ENCODE measurements at regions not wholly inside any gene's neighbourhood (a gene's known extent, or its start where the extent isn't known, plus 50 kb on each side); places are given as distances from the start of the nearest gene placed in this dataset.
"Not testable (repeated sequence)": the region's sequence is repeated elsewhere in the genome, so short reads cannot be mapped to it uniquely, and the experiment has no call there.

DNA sequence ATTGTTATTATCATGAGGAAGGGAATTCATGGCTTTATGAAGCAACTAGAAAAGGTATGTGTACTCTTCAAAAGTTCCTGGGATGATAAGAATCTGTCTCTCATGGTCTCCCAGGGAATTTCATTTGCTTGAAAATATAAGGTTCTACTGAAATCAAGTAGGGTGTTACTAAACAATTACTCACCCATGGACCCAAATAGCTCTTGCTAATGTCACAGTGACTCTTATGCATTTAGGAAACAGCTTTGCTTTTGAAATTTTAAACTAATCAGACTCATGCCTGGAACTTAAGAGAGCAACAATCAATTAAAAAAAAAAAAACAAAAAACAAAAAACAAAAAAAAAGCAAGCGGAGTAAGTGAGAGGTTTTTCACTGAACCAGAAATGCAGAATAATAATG, 1546.3 kb upstream of the TENM4 start:
- no peak for DNase-seq

GRCh38 chr11:80986421-80987074, 1545.7 kb upstream of the TENM4 start:
- no peak for DNase-seq

- no peak for DNase-seq
Observed at GRCh38 chr11:80980227-80980626, 1539.4 kb upstream of the TENM4 start.

DNA sequence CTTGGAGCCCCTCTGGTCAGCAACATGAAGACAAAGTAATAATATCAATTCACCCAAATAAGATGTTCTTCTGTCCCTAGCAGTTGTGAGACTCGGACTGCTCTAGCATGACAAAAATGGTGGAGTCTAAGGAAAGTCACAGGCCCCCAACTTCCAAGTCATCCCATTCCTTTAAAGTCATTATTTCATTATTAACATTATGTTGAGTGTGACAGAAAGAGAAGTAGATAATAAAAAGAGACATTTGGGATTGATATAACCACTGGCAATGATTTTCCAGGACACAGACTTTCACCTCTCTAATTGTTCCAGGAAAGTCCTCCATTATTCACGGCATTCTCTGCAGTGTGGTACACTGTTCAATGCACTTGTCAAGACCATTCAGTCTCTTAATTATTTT, 1533.0 kb upstream of the TENM4 start:
- DNase-seq: no peak

DNA sequence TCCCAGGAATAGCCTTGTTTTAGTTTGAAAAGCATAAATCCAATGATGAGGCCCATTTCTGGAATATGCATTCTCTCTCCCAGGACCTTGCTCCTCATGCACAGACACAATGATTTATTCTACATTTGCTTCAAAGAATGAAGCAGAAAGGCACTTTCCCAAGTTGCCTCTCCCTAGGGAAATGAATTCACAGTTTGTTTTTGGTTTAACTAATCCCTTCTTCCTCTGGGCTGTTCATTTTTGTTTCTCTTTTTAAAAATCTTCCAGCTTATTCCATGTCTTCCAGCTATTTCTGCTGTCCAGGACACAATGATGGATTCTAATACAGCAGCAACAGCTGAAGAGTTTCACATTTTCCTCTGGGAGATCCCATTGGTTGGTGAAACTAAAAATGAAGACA, 1529.2 kb upstream of the TENM4 start:
- no peak for DNase-seq

GRCh38 chr11:80967649-80968048, 1526.8 kb upstream of the TENM4 start:
- no peak for DNase-seq

DNA sequence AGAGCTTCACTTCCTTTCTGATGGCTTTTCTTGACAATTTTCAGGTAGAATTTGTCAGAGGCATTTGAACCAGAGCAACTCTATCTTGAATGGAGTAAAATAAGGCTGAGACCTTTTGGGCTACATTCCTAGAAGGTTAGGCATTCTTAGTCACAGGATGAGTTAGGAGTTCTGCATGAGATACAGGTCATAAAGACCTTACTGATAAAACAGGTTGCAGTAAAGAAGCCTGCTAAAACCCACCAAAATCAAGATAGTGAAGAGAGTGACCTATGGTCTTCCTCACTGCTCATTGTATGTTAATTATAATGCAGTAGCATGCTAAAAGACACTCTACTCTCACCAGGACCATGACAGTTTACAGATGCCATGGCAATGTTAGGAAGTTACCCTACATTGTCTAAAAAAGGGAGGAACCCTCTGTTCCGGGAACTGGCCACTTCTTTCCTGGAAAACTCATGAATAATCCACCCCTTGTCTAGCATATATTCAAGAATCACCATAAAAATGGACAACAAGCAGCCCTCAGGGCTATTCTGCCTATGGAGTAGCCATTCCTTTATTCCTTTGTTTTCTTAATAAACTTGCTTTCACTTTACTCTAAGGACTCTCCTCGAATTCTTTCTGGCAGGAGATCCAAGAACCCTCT, 1519.7 kb upstream of the TENM4 start:
- no peak for DNase-seq

GRCh38 chr11:80959751-80960150, 1518.9 kb upstream of the TENM4 start:
- DNase-seq: no peak

DNA sequence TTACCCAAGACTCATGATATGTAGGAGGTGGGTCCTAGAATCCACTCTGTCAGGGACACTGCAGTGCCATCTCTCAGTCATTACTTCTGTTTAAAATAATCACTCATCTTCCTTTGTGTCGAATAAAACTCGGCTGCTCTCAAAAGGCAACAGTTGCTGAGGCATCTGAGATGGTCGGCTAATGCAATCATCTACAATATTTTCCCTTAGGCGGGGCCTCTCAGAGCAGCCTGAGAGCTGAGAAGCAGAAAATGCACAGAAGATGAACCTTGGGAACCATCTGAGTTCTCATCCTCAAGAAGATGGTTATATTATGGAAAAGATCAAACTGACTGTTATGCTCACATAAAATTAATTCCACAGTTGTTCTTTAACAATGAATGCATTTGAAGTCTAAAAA, 1518.2 kb upstream of the TENM4 start:
- DNase-seq: no peak

- no peak for DNase-seq
Observed at GRCh38 chr11:80958361-80958760, 1517.5 kb upstream of the TENM4 start.

- DNase-seq: no peak
Observed at GRCh38 chr11:80955588-80955987, 1514.8 kb upstream of the TENM4 start.

GRCh38 chr11:80948781-80949180, 1508.0 kb upstream of the TENM4 start:
- no peak for DNase-seq

GRCh38 chr11:80944758-80945157, 1503.9 kb upstream of the TENM4 start:
- DNase-seq: no peak

DNA sequence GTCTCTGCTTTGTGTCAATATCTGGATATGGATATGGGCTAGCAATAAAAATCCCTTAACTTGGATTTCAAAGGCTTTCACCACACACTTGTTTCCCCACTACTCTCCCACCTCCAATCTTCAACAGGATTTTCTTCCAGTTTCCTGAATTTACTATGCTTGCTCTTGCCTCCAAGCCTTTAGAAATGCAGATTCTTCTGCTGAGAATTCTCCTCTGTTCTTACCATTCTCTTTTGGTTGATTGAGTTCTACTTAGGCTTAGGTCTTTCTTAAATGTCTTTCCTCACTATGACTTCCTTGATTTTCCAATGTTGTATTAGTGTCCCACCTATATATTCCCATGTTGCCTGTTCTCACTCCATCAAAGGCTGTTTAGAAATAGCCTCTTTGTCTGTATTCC, 1502.4 kb upstream of the TENM4 start:
- no peak for DNase-seq

DNA sequence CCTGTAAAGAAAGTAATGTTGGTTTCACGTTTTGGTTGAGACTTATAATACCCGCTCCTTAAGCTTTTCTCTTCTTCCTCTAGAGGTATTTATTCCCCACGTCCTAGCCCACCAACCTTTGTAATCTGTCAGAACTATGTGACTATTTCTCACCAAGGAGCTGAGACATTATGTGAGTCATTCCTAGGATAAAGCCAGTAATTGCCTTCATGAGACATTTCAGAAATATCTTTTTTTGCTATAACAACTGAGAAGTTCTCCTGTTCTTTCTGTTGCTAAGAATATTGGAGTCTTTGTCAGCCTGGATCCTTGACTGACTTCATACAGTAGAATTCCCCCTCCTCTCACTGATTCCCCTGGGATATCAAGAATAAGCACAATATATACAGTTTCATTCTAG, 1497.0 kb upstream of the TENM4 start:
- DNase-seq: no peak

DNA sequence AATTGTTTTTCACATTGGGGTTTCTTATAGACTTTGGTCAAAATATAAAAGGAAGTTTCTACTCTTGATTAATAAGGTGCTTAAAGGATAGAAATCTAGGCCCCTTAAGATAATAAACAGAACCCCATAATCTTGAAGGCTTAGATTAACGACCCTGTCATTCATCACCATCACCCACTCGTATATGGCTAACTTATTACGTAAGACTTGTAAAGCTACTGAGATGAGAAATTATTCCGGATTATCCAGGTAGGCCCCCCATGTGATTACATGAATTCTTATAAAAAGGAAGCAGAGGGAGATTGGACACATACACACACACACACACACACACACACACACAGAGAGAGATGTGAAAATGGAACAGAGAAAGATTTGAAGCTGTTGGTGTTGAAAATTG, 1489.2 kb upstream of the TENM4 start:
- DNase-seq: no peak

DNA sequence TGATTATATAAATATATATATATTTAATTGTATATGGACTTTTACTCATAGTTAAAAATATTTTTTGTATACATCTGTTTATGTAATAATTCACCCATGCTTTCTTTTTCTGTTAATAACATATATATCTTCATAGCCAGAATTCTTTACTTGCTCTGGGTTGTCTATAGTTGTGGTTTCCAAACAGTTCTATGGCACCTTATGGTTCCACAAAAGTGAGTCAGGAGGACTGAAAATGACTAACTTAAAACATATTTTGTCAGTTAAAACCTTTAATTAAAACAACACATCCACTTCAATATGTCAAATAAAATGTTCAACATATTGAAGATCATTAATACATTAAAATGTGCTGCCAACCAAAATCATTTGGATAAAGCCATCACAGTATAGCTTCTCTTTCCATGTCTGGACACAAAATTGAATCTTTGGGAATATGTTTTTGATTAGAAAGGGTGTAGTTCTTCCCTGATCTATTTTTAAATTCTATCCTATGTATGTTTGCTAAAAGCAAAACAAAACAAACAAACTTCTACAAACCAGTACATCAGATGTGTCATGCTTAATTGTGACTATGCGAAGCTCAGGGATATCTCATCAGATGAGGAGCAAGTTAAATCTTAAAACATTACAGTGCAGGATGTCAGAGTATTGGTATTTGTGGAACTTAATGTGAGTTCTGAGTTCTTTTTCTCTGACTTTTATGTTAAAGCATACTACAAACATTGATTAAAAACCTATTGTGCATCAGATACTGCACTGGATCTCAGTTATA, 1488.4 kb upstream of the TENM4 start:
- DNase-seq: no peak

GRCh38 chr11:80925321-80925720, 1484.5 kb upstream of the TENM4 start:
- no peak for DNase-seq

- DNase-seq: not testable (repeated sequence)
Observed at GRCh38 chr11:80921310-80921709, 1480.5 kb upstream of the TENM4 start.

GRCh38 chr11:80916173-80916798, 1475.5 kb upstream of the TENM4 start:
- DNase-seq: no peak

DNA sequence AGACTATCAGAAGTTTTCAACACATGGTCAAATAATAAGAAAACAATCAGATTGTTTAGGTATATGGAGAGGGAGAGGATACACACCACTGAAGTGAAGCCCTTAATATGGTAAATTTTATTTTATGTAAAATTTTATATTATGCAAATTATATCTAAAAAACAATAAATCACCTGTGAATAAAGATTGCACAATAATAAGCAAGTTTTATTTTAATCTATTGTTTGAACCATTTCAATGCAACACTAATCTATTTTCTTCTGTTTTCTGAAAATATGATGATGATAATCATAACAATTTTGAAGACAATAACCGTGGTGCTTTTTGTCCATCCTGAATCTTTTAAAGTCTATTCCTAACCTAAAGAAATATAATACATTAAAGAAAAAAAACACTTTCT, 1473.5 kb upstream of the TENM4 start:
- no peak for DNase-seq

- DNase-seq: no peak
Observed at GRCh38 chr11:80911666-80912065, 1470.8 kb upstream of the TENM4 start.

- DNase-seq: no peak
Observed at GRCh38 chr11:80900265-80900664, 1459.4 kb upstream of the TENM4 start.

DNA sequence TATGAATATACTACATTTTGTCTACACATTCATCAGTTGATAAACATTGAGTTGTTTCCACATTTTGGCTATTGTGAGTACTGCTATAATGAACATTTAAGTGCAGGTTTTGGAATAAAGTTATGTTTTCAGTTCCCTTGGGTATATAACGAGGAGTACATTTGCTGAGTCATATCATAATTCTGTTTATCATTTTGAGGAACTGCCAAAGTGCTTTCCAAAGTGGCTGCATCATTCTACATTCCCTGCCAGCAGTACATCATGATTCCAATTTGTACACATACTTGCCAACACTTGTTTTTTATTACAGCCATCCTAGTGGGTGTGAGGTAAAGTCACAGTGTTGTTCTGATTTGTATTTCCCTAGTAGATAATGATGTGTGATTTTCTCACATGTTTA, 1458.6 kb upstream of the TENM4 start:
- DNase-seq: no peak

Measured in NCI-H2107 (cell line).